ENCODE measurements at regions not wholly inside any gene's neighbourhood (a gene's known extent, or its start where the extent isn't known, plus 50 kb on each side); places are given as distances from the start of the nearest gene placed in this dataset.

DNA sequence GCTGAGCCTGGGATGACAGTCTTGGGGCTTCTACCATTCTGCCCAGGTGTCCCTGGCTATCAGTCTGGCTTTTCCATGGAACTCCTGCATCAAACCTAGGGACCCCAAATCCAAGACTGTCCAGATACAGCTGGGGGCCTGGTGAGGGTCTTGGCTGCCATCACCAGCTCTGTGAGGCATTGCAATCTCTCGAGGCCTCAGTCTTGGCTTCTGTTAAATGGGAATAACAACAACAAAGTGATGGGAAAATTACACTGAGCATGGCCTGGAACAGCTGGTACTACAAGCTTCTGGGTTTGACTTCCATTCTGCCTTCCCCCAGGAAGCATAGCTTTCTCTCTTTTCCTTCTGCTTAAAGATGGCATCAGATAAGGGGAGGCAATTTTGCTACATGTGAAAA lies 50.0 kb upstream of the LCTL start:
- DNase-seq (ENCODE audit: low spot score): no peak
- intact Hi-C loops (cut with DNase I): loop anchor here (5.0 kb wide), 2 partner anchors 86 to 236 kb away; partner anchors contain the start of gene SMAD6
- ATAC-seq: no peak

DNA sequence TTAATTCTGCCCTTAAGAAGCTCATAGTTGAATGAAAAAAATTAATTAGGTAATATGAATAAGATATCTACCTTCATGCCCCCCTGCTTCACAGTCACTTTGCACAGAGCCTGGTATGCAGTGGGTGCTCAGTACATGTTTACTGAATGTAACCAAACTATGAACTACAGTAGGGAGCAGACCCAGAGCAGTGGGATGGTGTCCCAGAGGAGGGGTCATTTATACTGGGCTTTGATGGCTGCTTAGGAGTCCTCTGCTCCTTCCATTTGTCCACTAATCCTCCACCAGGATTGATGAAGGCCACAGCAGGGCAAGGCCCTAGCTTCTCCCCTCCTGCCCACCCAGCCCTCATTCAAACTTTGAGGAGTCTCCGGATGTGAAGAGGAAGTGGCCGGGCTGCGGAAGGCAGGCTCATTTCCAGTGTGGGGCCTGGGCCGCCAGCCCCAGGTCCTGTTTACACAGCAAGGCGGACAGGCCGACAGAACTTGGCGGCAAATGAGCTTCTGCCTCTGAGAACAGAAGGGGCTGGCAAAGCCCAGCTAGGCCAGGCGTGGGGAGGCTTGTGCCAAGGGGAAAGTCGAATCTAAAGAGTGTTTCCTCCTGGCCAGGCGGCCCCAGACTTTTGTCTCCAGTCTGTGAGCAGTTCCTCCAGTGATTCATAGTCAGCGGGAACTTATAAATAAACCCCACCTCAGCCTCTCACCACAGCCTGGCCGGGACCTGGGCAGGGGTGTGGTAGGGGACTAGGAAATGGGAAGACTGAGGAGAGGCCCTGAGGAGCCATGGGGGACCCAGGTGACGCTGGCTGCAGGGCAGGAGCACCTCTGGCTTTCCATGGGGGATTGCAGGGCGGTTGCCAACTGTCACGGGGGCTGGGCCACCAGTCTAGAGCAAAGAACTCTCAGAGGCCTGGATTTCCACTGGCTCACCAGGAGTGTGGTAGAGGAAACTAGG lies 51.6 kb upstream of the LCTL start:
- peak; percentile 74 for DNase-seq (ENCODE audit: low spot score)
- ATAC-seq: peak; percentile 29
- intact Hi-C loops (cut with DNase I): loop anchor here (5.0 kb wide), 2 partner anchors 85 to 235 kb away; partner anchors contain the start of gene SMAD6

DNA sequence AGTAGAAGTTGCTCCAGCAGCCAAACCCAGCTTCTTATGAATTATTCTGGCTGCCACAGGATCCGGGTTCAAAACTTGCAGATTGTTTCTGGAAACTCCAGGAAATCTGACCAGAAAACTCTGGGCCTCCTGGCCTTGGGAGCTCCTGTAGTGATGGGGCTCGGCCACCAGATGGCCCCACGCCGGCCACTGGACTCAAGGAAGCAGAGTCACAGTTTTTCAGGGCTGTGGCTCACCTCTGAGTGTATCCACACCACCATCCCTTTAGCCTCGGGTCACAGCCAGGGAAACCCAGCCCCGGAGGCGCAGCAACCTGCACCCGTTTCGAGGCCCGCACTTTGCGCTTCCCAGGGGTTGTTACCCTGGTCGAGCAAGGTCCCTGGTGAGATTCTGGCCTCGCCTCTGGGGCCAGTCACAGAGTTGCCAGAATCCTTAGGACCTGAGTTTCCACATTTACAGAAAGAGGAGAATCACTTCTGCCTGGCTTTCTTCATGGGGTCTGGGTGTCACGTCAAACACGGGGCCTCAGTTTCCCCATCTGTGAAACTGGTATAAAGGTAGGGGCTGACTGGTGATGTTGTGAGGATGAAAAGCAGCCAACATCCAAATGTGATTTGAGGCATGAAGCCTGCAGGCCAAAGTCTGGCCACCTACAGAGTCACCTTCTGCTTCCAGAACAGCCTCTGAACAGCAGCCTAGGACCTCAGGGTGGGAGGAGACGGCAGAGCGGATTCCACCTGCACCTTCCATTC lies 53.5 kb upstream of the LCTL start:
- DNase-seq (ENCODE audit: low spot score): peak; percentile 87

GRCh38 chr15:66620341-66620740 lies 54.5 kb upstream of the LCTL start:
- DNase-seq (ENCODE audit: low spot score): no peak
- intact Hi-C loops (cut with DNase I): no loop called here
- no peak for ATAC-seq

More for the DNA sequence above, 53.5 kb upstream of the LCTL start:
- ATAC-seq: peak; percentile 84
- intact Hi-C loops (cut with DNase I): loop anchor here (5.0 kb wide), 2 partner anchors 83 to 233 kb away; partner anchors contain the start of gene SMAD6

GRCh38 chr15:66620744-66621344 lies 55.0 kb upstream of the LCTL start:
- intact Hi-C loops (cut with DNase I): no loop called here
- ATAC-seq: no peak
- no peak for DNase-seq (ENCODE audit: low spot score)

GRCh38 chr15:66621491-66622467 lies 56.0 kb upstream of the LCTL start:
- peak; percentile 64 for DNase-seq (ENCODE audit: low spot score)

GRCh38 chr15:66622591-66623022 lies 56.8 kb upstream of the LCTL start:
- intact Hi-C loops (cut with DNase I): no loop called here
- DNase-seq (ENCODE audit: low spot score) (no peak), ATAC-seq (no peak)

More at GRCh38 chr15:66621491-66622467, 56.0 kb upstream of the LCTL start:
- intact Hi-C loops (cut with DNase I): no loop called here
- ATAC-seq: peak; percentile 32

DNA sequence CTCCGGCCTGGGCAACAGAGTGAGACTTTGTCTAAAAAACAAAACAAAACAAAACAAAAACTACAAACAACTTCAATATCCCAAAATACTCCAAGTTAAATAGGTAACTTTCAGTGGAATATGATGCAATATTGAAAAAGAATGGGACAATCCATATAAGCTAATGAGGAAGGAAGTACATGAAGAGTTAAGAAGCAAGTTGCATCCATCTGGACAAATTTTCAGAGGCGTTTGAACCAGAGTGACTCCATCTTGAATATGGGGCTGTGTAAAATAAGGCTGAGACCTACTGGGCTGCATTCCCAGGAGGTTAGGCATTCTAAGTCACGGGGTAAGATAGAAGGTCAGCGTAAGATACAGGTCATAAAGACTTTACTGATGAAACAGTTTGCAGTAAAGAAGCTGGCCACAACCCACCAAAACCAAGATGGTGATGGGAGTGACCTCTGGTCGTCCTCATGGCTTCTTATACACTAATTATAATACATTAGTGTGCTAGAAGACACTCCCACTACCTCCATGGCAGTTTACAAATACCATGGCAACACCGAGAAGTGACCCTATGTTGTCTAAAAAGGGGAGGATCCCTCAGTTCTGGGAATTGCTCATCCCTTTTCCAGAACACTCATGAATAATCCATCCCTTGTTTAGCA lies 58.1 kb upstream of the LCTL start:
- DNase-seq (ENCODE audit: low spot score) (no peak), ATAC-seq (no peak)
- intact Hi-C loops (cut with DNase I): no loop called here

- ATAC-seq (no peak), DNase-seq (ENCODE audit: low spot score) (no peak)
- intact Hi-C loops (cut with DNase I): no loop called here
These were observed 59.7 kb upstream of the LCTL start for GRCh38 chr15:66625531-66625930.

GRCh38 chr15:66625974-66626373 lies 60.2 kb upstream of the LCTL start:
- intact Hi-C loops (cut with DNase I): no loop called here
- ATAC-seq (no peak), DNase-seq (ENCODE audit: low spot score) (no peak)

DNA sequence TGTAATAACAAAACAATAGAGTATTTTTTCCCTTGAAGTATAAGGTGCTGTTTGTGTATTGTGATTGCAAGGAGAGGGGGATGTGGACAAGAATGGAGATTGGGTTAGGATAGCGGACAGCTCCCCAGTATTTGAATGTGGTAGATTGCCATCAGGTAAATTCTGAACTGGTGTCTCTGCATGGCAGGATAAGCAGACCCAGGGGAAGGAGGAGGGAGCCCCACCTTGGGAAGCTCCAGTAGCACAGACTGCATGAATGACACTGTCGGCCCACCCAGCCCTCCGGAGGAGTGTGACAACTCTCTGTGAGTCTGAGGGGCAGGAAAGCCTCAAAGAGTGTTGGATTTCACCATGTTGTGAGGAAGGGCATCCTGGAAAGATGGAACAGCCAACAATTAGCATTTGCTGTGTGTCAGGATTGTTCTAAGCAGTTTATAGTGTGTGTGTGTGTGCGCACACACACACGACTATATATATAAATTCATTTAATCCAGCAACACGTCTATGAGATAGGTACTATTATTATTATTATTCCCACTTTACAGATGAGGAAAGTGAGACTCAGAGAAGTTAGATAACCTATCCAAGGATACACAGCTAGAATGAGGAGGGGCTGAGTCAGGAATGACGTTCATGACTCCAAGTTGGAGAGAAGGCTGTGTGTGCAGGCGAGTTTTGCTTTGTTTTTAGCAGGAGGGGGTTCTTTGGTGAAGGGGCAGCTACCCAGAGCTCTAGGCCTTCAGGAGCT lies 63.4 kb upstream of the LCTL start:
- ATAC-seq: no peak
- intact Hi-C loops (cut with DNase I): no loop called here
- no peak for DNase-seq (ENCODE audit: low spot score)

DNA sequence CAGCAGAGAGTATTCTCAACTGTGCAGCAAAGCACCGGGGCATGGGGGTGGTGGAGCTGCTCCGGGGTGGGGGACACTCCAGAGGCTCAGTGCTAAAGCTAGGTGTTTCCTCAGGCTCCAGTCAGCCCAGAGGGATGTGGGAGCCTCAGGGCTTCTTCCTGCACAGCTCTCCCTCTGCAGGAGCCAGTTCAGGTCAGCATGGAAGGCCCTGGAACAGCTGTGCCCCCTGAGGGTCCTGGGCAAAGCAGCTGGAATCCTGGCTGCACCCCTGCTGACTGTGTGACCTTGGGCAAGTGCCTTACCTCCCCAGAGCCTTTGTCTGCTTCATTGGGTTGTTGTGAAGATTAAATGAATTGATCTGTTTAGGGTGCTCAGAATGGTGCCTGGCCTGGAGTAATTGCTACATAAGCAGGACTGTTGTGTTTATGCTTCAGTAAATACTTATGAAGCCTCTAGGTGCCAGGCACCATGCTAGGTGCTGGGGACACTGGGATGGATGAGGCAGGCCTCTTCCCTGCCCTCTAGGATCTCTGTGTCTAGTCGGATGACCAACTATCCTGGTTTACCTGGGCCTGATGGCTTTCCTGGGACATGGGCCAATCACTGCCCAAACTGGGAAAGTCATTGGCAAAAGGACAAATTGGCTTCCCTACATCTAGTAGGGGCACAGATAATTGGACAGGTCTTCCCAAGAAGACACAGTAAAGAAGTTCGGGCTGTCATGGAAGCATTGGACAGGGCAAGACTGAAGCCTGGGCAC lies 64.2 kb upstream of the LCTL start:
- ATAC-seq: no peak
- no peak for DNase-seq (ENCODE audit: low spot score)
- intact Hi-C loops (cut with DNase I): no loop called here

- intact Hi-C loops (cut with DNase I): no loop called here
- DNase-seq (ENCODE audit: low spot score) (no peak), ATAC-seq (no peak)
These were observed 65.1 kb upstream of the LCTL start for GRCh38 chr15:66630801-66631351.

DNA sequence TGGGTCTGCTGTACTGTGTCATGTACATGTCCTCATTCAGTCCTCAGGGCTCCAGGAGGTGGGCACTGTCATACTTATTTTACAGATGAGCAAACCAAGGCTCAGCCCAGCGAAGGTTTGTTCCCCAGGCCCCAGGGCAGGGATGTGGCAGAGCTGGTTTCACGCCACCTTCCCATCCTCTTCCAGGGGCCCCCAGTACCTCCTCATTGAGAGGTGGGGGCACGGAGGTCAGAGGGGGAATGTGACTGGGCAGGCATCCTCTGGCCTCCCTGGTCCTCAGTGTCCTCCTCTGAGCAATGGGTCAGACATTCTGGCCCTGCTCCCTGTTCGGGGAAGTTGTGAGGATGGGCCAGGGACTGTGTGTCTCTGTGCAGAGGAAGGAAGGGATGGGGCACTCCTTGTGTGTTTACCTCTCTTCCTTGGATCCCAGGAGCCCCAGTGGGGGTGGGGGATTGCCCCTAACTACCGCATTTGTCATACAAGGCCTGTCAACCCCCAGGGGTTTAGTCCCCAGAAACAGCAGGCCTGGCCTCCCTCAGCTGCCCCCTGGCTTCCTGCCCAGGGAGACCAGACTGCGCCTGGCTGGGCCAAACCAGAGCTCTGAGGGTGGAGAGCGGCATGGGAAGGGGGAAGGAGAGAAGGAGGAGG lies 65.9 kb upstream of the LCTL start:
- intact Hi-C loops (cut with DNase I): no loop called here
- ATAC-seq (peak; percentile 6), DNase-seq (ENCODE audit: low spot score) (no peak)

- no peak for DNase-seq (ENCODE audit: low spot score)
- peak; percentile 69 for ATAC-seq
- intact Hi-C loops (cut with DNase I): no loop called here
These were observed 67.5 kb upstream of the LCTL start for GRCh38 chr15:66633041-66633937.

All from sciatic nerve (tissue), 2 donors.